WTC11 (cell line): ENCODE measurements at regions not wholly inside any gene's neighbourhood (a gene's known extent, or its start where the extent isn't known, plus 50 kb on each side); places are given as distances from the start of the nearest gene placed in this dataset.

Source experiments
- CTCF ChIP-seq: fragments of 200-600 bp; IDR thresholded peaks from 2 replicates; pipeline ENCODE4 v1.8.0; 2022; ENCODE audit warnings: antibody characterized with exemption
- FOXP1 ChIP-seq: sonication (generic); formaldehyde crosslinking; IDR thresholded peaks from 2 replicates; pipeline ENCODE4 v1.8.0; 2022; ENCODE audit warnings: missing genetic modification reagents, mild to moderate bottlenecking, moderate library complexity, borderline replicate concordance
- JUN ChIP-seq: sonication (generic); formaldehyde crosslinking; IDR thresholded peaks from 2 replicates; pipeline ENCODE4 v1.8.0; 2023; ENCODE audit warnings: mild to moderate bottlenecking, missing genetic modification reagents
- MAX ChIP-seq: sonication (generic); formaldehyde crosslinking; IDR thresholded peaks from 2 replicates; pipeline ENCODE4 v1.8.0; 2022; ENCODE audit warnings: mild to moderate bottlenecking, missing genetic modification reagents
- MXD4 ChIP-seq: fragments of 250-450 bp; sonication (Bioruptor Pico); IDR thresholded peaks from 2 replicates; pipeline ENCODE4 v1.8.0; 2021; ENCODE audit warnings: mild to moderate bottlenecking, moderate library complexity, borderline replicate concordance
- NFE2L1 ChIP-seq: sonication (generic); formaldehyde crosslinking; IDR thresholded peaks from 2 replicates; pipeline ENCODE4 v1.8.1; 2023; ENCODE audit warnings: missing genetic modification reagents
- PREB ChIP-seq: sonication (generic); formaldehyde crosslinking; IDR thresholded peaks from 2 replicates; pipeline ENCODE4 v1.8.1; 2022; ENCODE audit warnings: mild to moderate bottlenecking, missing genetic modification reagents, moderate library complexity, borderline replicate concordance
- SMAD4 ChIP-seq: sonication (generic); formaldehyde crosslinking; IDR thresholded peaks from 2 replicates; pipeline ENCODE4 v1.8.0; 2022; ENCODE audit warnings: mild to moderate bottlenecking, missing genetic modification reagents
- SP1 ChIP-seq: sonication (generic); formaldehyde crosslinking; conservative IDR thresholded peaks from 2 replicates; pipeline ENCODE4 v1.8.1; 2022; ENCODE audit warnings: missing genetic modification reagents
- USF2 ChIP-seq: sonication (generic); formaldehyde crosslinking; IDR thresholded peaks from 2 replicates; pipeline ENCODE4 v1.8.1; 2023; ENCODE audit warnings: mild to moderate bottlenecking, missing genetic modification reagents, moderate library complexity
- ZNF317 ChIP-seq: sonication (generic); formaldehyde crosslinking; IDR thresholded peaks from 2 replicates; pipeline ENCODE4 v1.8.1; 2023; ENCODE audit warnings: low read depth, mild to moderate bottlenecking, moderate library complexity, missing genetic modification reagents, borderline replicate concordance

GRCh38 chr9:85237478-85237877 is 504.3 kb downstream of the AGTPBP1 start:
- no peak for TF ChIP-seq CTCF
- TF ChIP-seq FOXP1 (CRISPR knock-in tag): no peak
- TF ChIP-seq ZNF317 (CRISPR knock-in tag): no peak
- TF ChIP-seq SMAD4 (CRISPR knock-in tag): no peak
- TF ChIP-seq PREB (CRISPR knock-in tag): no peak
- no peak for TF ChIP-seq NFE2L1 (CRISPR knock-in tag)
- no peak for TF ChIP-seq MXD4
- no peak for TF ChIP-seq JUN (CRISPR knock-in tag)
- no peak for TF ChIP-seq MAX (CRISPR knock-in tag)
- TF ChIP-seq SP1 (CRISPR knock-in tag): no peak
- no peak for TF ChIP-seq USF2 (CRISPR knock-in tag)
